Subcutaneous abdominal adipose tissue (tissue), 5 donors: ENCODE measurements at regions not wholly inside any gene's neighbourhood (a gene's known extent, or its start where the extent isn't known, plus 50 kb on each side); places are given as distances from the start of the nearest gene placed in this dataset.

Source experiments
- H3K27ac ChIP-seq: one replicate; pipeline ENCODE4 v1.7.0; 2013; ENCODE audit warnings: low read depth, mild to moderate bottlenecking, inconsistent platforms, low read length, moderate library complexity
- H3K27me3 ChIP-seq, 5 donors: one replicate each; pipeline ENCODE4 v1.7.0; 2013; ENCODE audit warnings: low read length in 5 of 5, inconsistent platforms in 1 of 5; ENCODE audit not compliant: control insufficient read depth in 5 of 5, insufficient read depth in 4 of 5
- H3K36me3 ChIP-seq, 5 donors: one replicate each; pipeline ENCODE4 v1.7.0; 2013; ENCODE audit warnings: low read length in 5 of 5; ENCODE audit not compliant: control insufficient read depth in 5 of 5, insufficient read depth in 5 of 5
- H3K4me1 ChIP-seq, 5 donors: one replicate each; pipeline ENCODE4 v1.7.0; 2013; ENCODE audit warnings: low read length in 5 of 5, mild to moderate bottlenecking in 3 of 5, moderate library complexity in 1 of 5; ENCODE audit not compliant: control insufficient read depth in 5 of 5, insufficient read depth in 5 of 5
- H3K4me3 ChIP-seq, 5 donors: one replicate each; pipeline ENCODE4 v1.7.0; 2013; ENCODE audit warnings: low read length in 5 of 5, low read depth in 1 of 5
- H3K9ac ChIP-seq, 5 donors: one replicate each; pipeline ENCODE4 v1.7.0; 2013; ENCODE audit warnings: low read length in 5 of 5, mild to moderate bottlenecking in 4 of 5, moderate library complexity in 3 of 5
- H3K9me3 ChIP-seq, 5 donors: one replicate each; pipeline ENCODE4 v1.7.0; 2013; ENCODE audit warnings: low read length in 5 of 5; ENCODE audit not compliant: control insufficient read depth in 5 of 5
- donor health status: healthy.
- donor health status: healthy.
- donor health status: healthy.
- donor health status: healthy.
- donor health status: healthy.

GRCh38 chr2:123086613-123087385 is 938.3 kb upstream of the CNTNAP5 start:
- H3K4me3 ChIP-seq, result no peak overlapping the region
- no peak overlapping the region for H3K9ac ChIP-seq
- no peaks in the 10 kb centered on the region for H3K4me1 ChIP-seq
- no peak overlapping the region for H3K27ac ChIP-seq
- H3K9me3 ChIP-seq, result no peaks in the 10 kb centered on the region
- no peaks in the 10 kb centered on the region for H3K36me3 ChIP-seq
- no peaks in the 10 kb centered on the region for H3K27me3 ChIP-seq

GRCh38 chr2:123091471-123091870 is 933.6 kb upstream of the CNTNAP5 start:
- Histone ChIP-seq H3K9ac (no peak overlapping the region), H3K4me3 (no peak overlapping the region), H3K9me3 (no peaks in the 10 kb centered on the region), H3K27me3 (no peaks in the 10 kb centered on the region), H3K4me1 (no peaks in the 10 kb centered on the region), H3K36me3 (no peaks in the 10 kb centered on the region), H3K27ac (no peak overlapping the region)

GRCh38 chr2:123093199-123093598 is 931.9 kb upstream of the CNTNAP5 start:
- no peak overlapping the region for H3K9ac ChIP-seq
- no peaks in the 10 kb centered on the region for H3K27me3 ChIP-seq
- no peaks in the 10 kb centered on the region for H3K36me3 ChIP-seq
- no peaks in the 10 kb centered on the region for H3K9me3 ChIP-seq
- H3K4me1 ChIP-seq, result no peaks in the 10 kb centered on the region
- no peak overlapping the region for H3K4me3 ChIP-seq
- H3K27ac ChIP-seq, result no peak overlapping the region

- H3K27me3 ChIP-seq, result no peaks in the 10 kb centered on the region
Measured at GRCh38 chr2:123095219-123095835, 929.8 kb upstream of the CNTNAP5 start.

GRCh38 chr2:123098619-123099018 is 926.5 kb upstream of the CNTNAP5 start:
- no peaks in the 10 kb centered on the region for H3K9me3 ChIP-seq
- peaks cover 0 to 6% (median 0%) of the 10 kb centered on the region in 5 donors for H3K4me1 ChIP-seq
- no peaks in the 10 kb centered on the region for H3K27me3 ChIP-seq
- H3K4me3 ChIP-seq, result no peak overlapping the region
- H3K27ac ChIP-seq, result no peak overlapping the region
- H3K36me3 ChIP-seq, result no peaks in the 10 kb centered on the region
- H3K9ac ChIP-seq, result no peak overlapping the region

More at GRCh38 chr2:123095219-123095835, 929.8 kb upstream of the CNTNAP5 start:
- H3K36me3 ChIP-seq, result no peaks in the 10 kb centered on the region
- H3K9me3 ChIP-seq, result no peaks in the 10 kb centered on the region
- no peak overlapping the region for H3K4me3 ChIP-seq
- peaks cover 0 to 6% (median 0%) of the 10 kb centered on the region in 5 donors for H3K4me1 ChIP-seq
- no peak overlapping the region for H3K27ac ChIP-seq
- no peak overlapping the region for H3K9ac ChIP-seq

GRCh38 chr2:123101434-123101833 is 923.7 kb upstream of the CNTNAP5 start:
- Histone ChIP-seq H3K4me1 (peaks cover 0 to 6% (median 0%) of the 10 kb centered on the region in 5 donors), H3K27ac (no peak overlapping the region), H3K9me3 (no peaks in the 10 kb centered on the region), H3K36me3 (no peaks in the 10 kb centered on the region), H3K27me3 (no peaks in the 10 kb centered on the region), H3K4me3 (no peak overlapping the region), H3K9ac (no peak overlapping the region)

- H3K9ac ChIP-seq, result no peak overlapping the region
- H3K27ac ChIP-seq, result no peak overlapping the region
- no peaks in the 10 kb centered on the region for H3K27me3 ChIP-seq
- no peak overlapping the region for H3K4me3 ChIP-seq
- peaks cover 0 to 3% (median 0%) of the 10 kb centered on the region in 5 donors for H3K4me1 ChIP-seq
- no peaks in the 10 kb centered on the region for H3K36me3 ChIP-seq
- H3K9me3 ChIP-seq, result peaks cover 0 to 7% (median 2%) of the 10 kb centered on the region in 5 donors
Measured at GRCh38 chr2:123103902-123104301, 921.2 kb upstream of the CNTNAP5 start.

- H3K27me3 ChIP-seq, result no peaks in the 10 kb centered on the region
- H3K4me3 ChIP-seq, result no peak overlapping the region
- H3K36me3 ChIP-seq, result no peaks in the 10 kb centered on the region
- H3K9ac ChIP-seq, result no peak overlapping the region
- no peak overlapping the region for H3K27ac ChIP-seq
- H3K4me1 ChIP-seq, result no peaks in the 10 kb centered on the region
- peaks cover 0 to 6% (median 3%) of the 10 kb centered on the region in 5 donors for H3K9me3 ChIP-seq
Measured at GRCh38 chr2:123116595-123116994, 908.5 kb upstream of the CNTNAP5 start.

- Histone ChIP-seq H3K27me3 (no peaks in the 10 kb centered on the region), H3K9me3 (peaks cover 0 to 5% (median 4%) of the 10 kb centered on the region in 5 donors), H3K27ac (no peak overlapping the region), H3K4me3 (no peak overlapping the region), H3K9ac (no peak overlapping the region), H3K36me3 (no peaks in the 10 kb centered on the region), H3K4me1 (no peaks in the 10 kb centered on the region)
Measured at GRCh38 chr2:123127236-123127635, 897.9 kb upstream of the CNTNAP5 start.

- Histone ChIP-seq H3K9me3 (peaks cover 0 to 10% (median 4%) of the 10 kb centered on the region in 5 donors), H3K9ac (no peak overlapping the region), H3K27me3 (no peaks in the 10 kb centered on the region), H3K27ac (no peak overlapping the region), H3K36me3 (no peaks in the 10 kb centered on the region), H3K4me1 (no peaks in the 10 kb centered on the region), H3K4me3 (no peak overlapping the region)
Measured at GRCh38 chr2:123128951-123129350, 896.1 kb upstream of the CNTNAP5 start.
